GM04503 (cell line): ENCODE measurements at regions not wholly inside any gene's neighbourhood (a gene's known extent, or its start where the extent isn't known, plus 50 kb on each side); places are given as distances from the start of the nearest gene placed in this dataset.

Source experiments
- DNase-seq: peaks from one replicate; pipeline ENCODE4 v3.0.0-alpha.2; 2012; ENCODE audit warnings: low read depth

- DNase-seq = no peak
Measured at GRCh38 chr13:50195045-50195444, 179.8 kb downstream of the KCNRG start.

GRCh38 chr13:50196118-50196517 is 180.9 kb downstream of the KCNRG start:
- DNase-seq = no peak

GRCh38 chr13:50197705-50198104 is 182.5 kb downstream of the KCNRG start:
- DNase-seq = no peak

- DNase-seq = no peak
Measured at GRCh38 chr13:50198508-50198907, 183.3 kb downstream of the KCNRG start.

- no peak for DNase-seq
Measured at GRCh38 chr13:50200569-50200968, 185.3 kb downstream of the KCNRG start.

- DNase-seq = no peak
Measured at GRCh38 chr13:50200988-50201387, 185.7 kb downstream of the KCNRG start.

- no peak for DNase-seq
Measured at GRCh38 chr13:50202485-50202884, 187.2 kb downstream of the KCNRG start.

GRCh38 chr13:50203256-50203941 is 188.2 kb downstream of the KCNRG start:
- DNase-seq = no peak

- no peak for DNase-seq
Measured at GRCh38 chr13:50205581-50205980, 190.3 kb downstream of the KCNRG start.

- DNase-seq = no peak
Measured at GRCh38 chr13:50208826-50209335, 193.6 kb downstream of the KCNRG start.

- DNase-seq = no peak
Measured at GRCh38 chr13:50209631-50210030, 194.4 kb downstream of the KCNRG start.

- no peak for DNase-seq
Measured at GRCh38 chr13:50213526-50213925, 198.3 kb downstream of the KCNRG start.

GRCh38 chr13:50214514-50214913 is 199.3 kb downstream of the KCNRG start:
- no peak for DNase-seq

- DNase-seq = no peak
Measured at GRCh38 chr13:50215399-50215798, 200.2 kb downstream of the KCNRG start.

GRCh38 chr13:50219743-50220142 is 204.5 kb downstream of the KCNRG start:
- DNase-seq = no peak

GRCh38 chr13:50220938-50221337 is 205.7 kb downstream of the KCNRG start:
- no peak for DNase-seq

GRCh38 chr13:50222569-50223332 is 207.5 kb downstream of the KCNRG start:
- peak; percentile 82 for DNase-seq

GRCh38 chr13:50224534-50224933 is 209.3 kb downstream of the KCNRG start:
- DNase-seq = no peak

- no peak for DNase-seq
Measured at GRCh38 chr13:50225193-50226155, 210.2 kb downstream of the KCNRG start.

GRCh38 chr13:50226515-50227155 is 211.4 kb downstream of the KCNRG start:
- no peak for DNase-seq

- no peak for DNase-seq
Measured at GRCh38 chr13:50227361-50227760, 212.1 kb downstream of the KCNRG start.

- no peak for DNase-seq
Measured at GRCh38 chr13:50228527-50228926, 213.3 kb downstream of the KCNRG start.
